Spleen (tissue), 11 donors: ENCODE measurements at regions not wholly inside any gene's neighbourhood (a gene's known extent, or its start where the extent isn't known, plus 50 kb on each side); places are given as distances from the start of the nearest gene placed in this dataset.

ENCODE experiments used
- DNase-seq: peaks from one replicate; pipeline ENCODE4 v3.0.0-alpha.2; 2020
- H3K27ac ChIP-seq, 8 donors: fragments of 200-600 bp; sonication (generic) in 7 of 8; 1 replicate in 4 of 8; 2 replicates in 4 of 8; pipeline versions ENCODE4 v1.5.0 to v1.8.0; 2016 to 2021; ENCODE audit warnings: inconsistent platforms in 4 of 8, mild to moderate bottlenecking in 4 of 8, moderate library complexity in 1 of 8
- H3K27me3 ChIP-seq, 7 donors: fragments of 200-600 bp; sonication (generic) in 6 of 7; replicated peaks in 1 of 7; 1 replicate in 4 of 7; 2 replicates in 3 of 7; pipeline versions ENCODE4 v1.5.0 to v1.8.0; 2016 to 2021; ENCODE audit warnings: inconsistent platforms in 3 of 7, mild to moderate bottlenecking in 1 of 7
- H3K36me3 ChIP-seq, 6 donors: fragments of 200-600 bp; sonication (generic) in 5 of 6; 1 replicate in 4 of 6; 2 replicates in 2 of 6; pipeline versions ENCODE4 v1.5.0 to v1.8.0; 2016 to 2021; ENCODE audit warnings: inconsistent platforms in 2 of 6
- H3K4me1 ChIP-seq, 6 donors: fragments of 200-600 bp; sonication (generic) in 5 of 6; 1 replicate in 3 of 6; 2 replicates in 3 of 6; pipeline versions ENCODE4 v1.5.0 to v1.8.0; 2016 to 2021; ENCODE audit warnings: inconsistent platforms in 3 of 6
- H3K4me3 ChIP-seq, 8 donors: fragments of 200-600 bp; sonication (generic) in 7 of 8; 1 replicate in 4 of 8; 2 replicates in 4 of 8; pipeline versions ENCODE4 v1.5.0 to v1.8.0; 2016 to 2021; ENCODE audit warnings: inconsistent platforms in 4 of 8, mild to moderate bottlenecking in 4 of 8, moderate library complexity in 2 of 8
- H3K9me3 ChIP-seq, 8 donors: fragments of 200-600 bp; sonication (generic) in 7 of 8; 1 replicate in 4 of 8; 2 replicates in 4 of 8; pipeline versions ENCODE4 v1.5.0 to v1.8.0; 2016 to 2021; ENCODE audit warnings: inconsistent platforms in 4 of 8
- CTCF ChIP-seq, 11 experiments: fragments of 200-600 bp in 7 of 11; fragments of 450-650 bp in 4 of 11; sonication (generic) in 4 of 11; IDR thresholded peaks in 8 of 11; conservative IDR thresholded peaks in 3 of 11; 1 replicate in 7 of 11; 2 replicates in 4 of 11; pipeline versions ENCODE4 v1.4.0 to v1.8.0; 2016 to 2021; ENCODE audit warnings: antibody characterized with exemption in 11 of 11, inconsistent platforms in 4 of 11, mild to moderate bottlenecking in 1 of 11
- POLR2A ChIP-seq, 3 donors: fragments of 450-650 bp; IDR thresholded peaks; one replicate each; pipeline ENCODE4 v1.5.1; 2017; ENCODE audit warnings: antibody characterized with exemption in 3 of 3, mild to moderate bottlenecking in 1 of 3
- POLR2AphosphoS5 ChIP-seq, 3 donors: sonication (generic); formaldehyde crosslinking; IDR thresholded peaks; one replicate each; pipeline ENCODE4 v1.5.1; 2017; ENCODE audit warnings: antibody characterized with exemption in 3 of 3
- WGBS, 5 donors: extraction: QIAGEN DNeasy Blood & Tissue Kit in 3 of 5; methylation state at CpG; one replicate each; pipeline versions ENCODE4 v1.1.5 to v1.1.7; 2013 to 2018; 5-methylcytosine and 5-hydroxymethylcytosine counted together
- intact Hi-C: fragments of 100-400 bp; cut with DNase I; formaldehyde crosslinking; loops from one replicate; pipeline ENCODE4 v1.15.0; 2023; ENCODE audit warnings: low total_unique reads
- donor health status: healthy with polysubstance abuse.
- donor health status: DM: no; HTN: no; CAD: no; lungs with moderate emphysema.
- donor health status: DM: no; HTN: no; CAD: no.
- donor health status: Bipolar disorder and iron deficiency.
- donor health status: healthy.
- donor health status: DM: no; HTN: no; CAD: no.
- donor health status: DM: yes; HTN: yes; CAD: no.

GRCh38 chr5:74156728-74157383 lies 483.7 kb downstream of the ENC1 start:
- no peak for DNase-seq
- Histone ChIP-seq H3K36me3 (no peaks in the 10 kb centered on the region), H3K27me3 (no peaks in the 10 kb centered on the region), H3K4me1 (no peaks in the 10 kb centered on the region), H3K4me3 (no peak overlapping the region), H3K27ac (no peak overlapping the region), H3K9me3 (no peaks in the 10 kb centered on the region)
- no peak for TF ChIP-seq POLR2AphosphoS5 (IDR thresholded peaks at IDR 0.05)
- TF ChIP-seq POLR2A (IDR thresholded peaks at IDR 0.05): no peak
- TF ChIP-seq CTCF (IDR thresholded peaks at IDR 0.05 in 8 of 11, conservative IDR thresholded peaks at IDR 0.05 in 3 of 11): no peak
- 65 to 93% (median 76%) methylated on average over 3 of the region's 3 CpGs for WGBS, 5 donors
- intact Hi-C loops: no loop called here

- intact Hi-C loops: no loop called here
- no peak for TF ChIP-seq POLR2AphosphoS5 (IDR thresholded peaks at IDR 0.05)
- TF ChIP-seq CTCF (IDR thresholded peaks at IDR 0.05 in 8 of 11, conservative IDR thresholded peaks at IDR 0.05 in 3 of 11): no peak
- DNase-seq: no peak
Observed at GRCh38 chr5:74155501-74155900, 485.0 kb downstream of the ENC1 start.

GRCh38 chr5:74154526-74154925 lies 486.0 kb downstream of the ENC1 start:
- Histone ChIP-seq H3K27ac (no peak overlapping the region), H3K4me3 (no peak overlapping the region), H3K4me1 (no peaks in the 10 kb centered on the region), H3K27me3 (no peaks in the 10 kb centered on the region), H3K36me3 (no peaks in the 10 kb centered on the region), H3K9me3 (no peaks in the 10 kb centered on the region)
- no peak for TF ChIP-seq POLR2AphosphoS5 (IDR thresholded peaks at IDR 0.05)
- TF ChIP-seq CTCF (IDR thresholded peaks at IDR 0.05 in 8 of 11, conservative IDR thresholded peaks at IDR 0.05 in 3 of 11): no peak
- TF ChIP-seq POLR2A (IDR thresholded peaks at IDR 0.05): no peak
- DNase-seq: no peak
- WGBS, 5 donors: 64 to 98% (median 82%) methylated on average over 3 of the region's 3 CpGs
- intact Hi-C loops: no loop called here

More at GRCh38 chr5:74155501-74155900, 485.0 kb downstream of the ENC1 start:
- Histone ChIP-seq H3K27ac (no peak overlapping the region), H3K4me1 (no peaks in the 10 kb centered on the region), H3K9me3 (no peaks in the 10 kb centered on the region), H3K27me3 (no peaks in the 10 kb centered on the region), H3K4me3 (no peak overlapping the region), H3K36me3 (no peaks in the 10 kb centered on the region)
- 62 to 85% (median 68%) methylated on average over 1 of the region's 1 CpG for WGBS, 5 donors

GRCh38 chr5:74153255-74153790 lies 487.2 kb downstream of the ENC1 start:
- Histone ChIP-seq H3K4me1 (no peaks in the 10 kb centered on the region), H3K27ac (no peak overlapping the region), H3K4me3 (no peak overlapping the region), H3K27me3 (no peaks in the 10 kb centered on the region), H3K36me3 (no peaks in the 10 kb centered on the region), H3K9me3 (no peaks in the 10 kb centered on the region)
- no peak for DNase-seq
- intact Hi-C loops: no loop called here
- no peak for TF ChIP-seq POLR2A (IDR thresholded peaks at IDR 0.05)
- TF ChIP-seq CTCF (IDR thresholded peaks at IDR 0.05 in 8 of 11, conservative IDR thresholded peaks at IDR 0.05 in 3 of 11): no peak
- 68 to 94% (median 79%) methylated on average over 1 of the region's 1 CpG for WGBS, 5 donors
